ENCODE measurements at regions not wholly inside any gene's neighbourhood (a gene's known extent, or its start where the extent isn't known, plus 50 kb on each side); places are given as distances from the start of the nearest gene placed in this dataset.
"Not testable (repeated sequence)": the region's sequence is repeated elsewhere in the genome, so short reads cannot be mapped to it uniquely, and the experiment has no call there.

GRCh38 chr2:16745466-16745865 lies 79.8 kb upstream of the CYRIA start:
- DNase-seq: no peak

DNA sequence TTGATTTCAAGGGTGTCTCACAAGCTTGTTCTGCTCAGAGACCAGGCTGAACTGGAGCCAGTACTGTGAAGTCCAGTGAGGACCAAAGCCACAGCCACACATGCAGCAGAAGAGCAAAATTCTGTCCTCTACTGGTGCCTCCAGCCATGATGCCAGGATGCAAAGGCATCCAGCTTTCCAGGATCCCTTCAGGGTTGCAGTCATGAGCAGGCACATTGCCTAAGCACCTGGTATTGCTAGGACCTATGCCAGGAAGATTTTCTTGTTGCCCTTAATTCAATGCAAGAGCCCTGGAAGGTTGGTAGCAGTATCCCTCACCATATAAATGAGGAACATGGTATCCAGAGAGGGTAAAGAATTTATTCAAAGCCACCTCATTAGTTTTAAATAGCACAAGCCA lies 78.9 kb upstream of the CYRIA start:
- no peak for DNase-seq

DNA sequence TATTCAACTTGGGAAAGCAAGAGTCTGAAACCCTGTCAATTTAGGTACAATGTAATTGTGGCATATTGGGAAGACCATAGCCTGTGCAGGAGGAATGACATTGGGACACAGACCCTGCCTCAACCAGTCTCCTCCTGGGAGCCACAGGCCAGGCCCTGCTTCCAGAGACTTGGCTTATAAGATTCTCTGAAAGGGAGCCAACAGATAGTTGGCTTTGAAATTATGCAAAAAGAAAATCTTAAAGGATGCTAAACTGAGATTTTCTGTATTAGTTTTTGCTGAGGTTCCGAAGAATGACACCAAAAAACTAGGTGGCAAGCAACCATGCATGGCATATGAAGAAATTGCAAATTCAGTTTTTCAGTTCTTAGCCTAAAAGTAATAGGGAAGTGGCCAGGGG lies 76.4 kb upstream of the CYRIA start:
- no peak for DNase-seq

GRCh38 chr2:16741498-16741897 lies 75.9 kb upstream of the CYRIA start:
- DNase-seq: no peak

DNA sequence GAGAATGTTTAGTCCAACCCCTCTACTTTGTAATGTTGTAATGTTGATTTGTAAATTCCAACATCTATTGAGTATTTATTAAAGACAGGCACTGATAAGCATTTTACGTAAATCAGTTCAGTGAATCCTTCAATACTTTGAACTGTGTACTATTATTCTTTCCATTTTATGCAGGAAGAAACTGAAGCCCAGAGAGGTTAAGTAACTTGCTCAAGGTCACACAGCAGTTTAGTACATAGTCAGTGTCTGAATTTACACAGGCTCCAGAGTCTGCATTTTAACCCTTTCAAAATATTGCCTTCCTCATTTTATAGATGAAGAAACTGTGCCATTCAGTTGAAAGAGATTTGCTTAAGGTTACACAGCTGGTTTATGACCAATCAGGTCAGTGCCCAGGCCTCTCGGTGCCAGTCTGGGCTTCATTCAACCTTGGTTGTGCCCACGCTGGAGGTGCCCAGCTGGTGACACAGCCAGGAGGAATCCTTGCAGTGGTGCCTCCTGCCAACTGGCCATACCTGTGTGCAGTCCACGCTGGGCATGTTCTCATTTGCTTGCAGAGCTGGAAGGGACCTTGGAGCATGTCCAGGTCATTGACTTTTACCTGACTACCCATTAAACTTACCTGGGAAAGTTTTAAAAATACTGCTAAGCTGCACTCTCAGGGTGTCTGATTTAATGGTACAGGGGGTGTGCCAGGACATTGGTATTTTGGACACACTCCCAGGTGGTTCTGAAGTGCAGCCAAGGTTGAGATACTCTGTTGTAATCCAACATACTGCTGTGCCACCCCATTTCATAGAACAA lies 74.3 kb upstream of the CYRIA start:
- no peak for DNase-seq

GRCh38 chr2:16738361-16739225 lies 73.0 kb upstream of the CYRIA start:
- peak; percentile 33 for DNase-seq

GRCh38 chr2:16737812-16738211 lies 72.2 kb upstream of the CYRIA start:
- DNase-seq: no peak

GRCh38 chr2:16736633-16737032 lies 71.0 kb upstream of the CYRIA start:
- DNase-seq: no peak

DNA sequence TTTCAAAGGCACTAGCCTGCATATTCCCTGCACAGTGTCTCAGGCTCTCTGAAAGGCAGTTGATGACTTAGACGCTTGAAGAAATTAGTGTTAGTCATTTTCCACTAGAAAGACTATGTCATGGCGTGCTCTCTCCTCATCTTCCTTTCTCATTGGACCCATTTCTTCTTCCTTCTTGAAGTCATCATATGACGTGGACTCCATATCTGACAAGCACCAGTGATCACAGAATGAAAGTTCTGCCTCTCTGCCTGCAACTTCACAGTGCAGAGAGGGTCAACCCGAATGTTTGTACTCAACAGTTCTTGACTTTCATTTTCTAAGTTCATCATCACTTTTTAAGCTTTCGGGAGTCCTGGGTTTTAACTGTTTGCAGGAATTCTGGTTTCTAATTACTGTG lies 63.7 kb upstream of the CYRIA start:
- no peak for DNase-seq

- DNase-seq: no peak
These were observed 62.9 kb upstream of the CYRIA start for GRCh38 chr2:16728351-16729136.

GRCh38 chr2:16727849-16728248 lies 62.2 kb upstream of the CYRIA start:
- DNase-seq: not testable (repeated sequence)

DNA sequence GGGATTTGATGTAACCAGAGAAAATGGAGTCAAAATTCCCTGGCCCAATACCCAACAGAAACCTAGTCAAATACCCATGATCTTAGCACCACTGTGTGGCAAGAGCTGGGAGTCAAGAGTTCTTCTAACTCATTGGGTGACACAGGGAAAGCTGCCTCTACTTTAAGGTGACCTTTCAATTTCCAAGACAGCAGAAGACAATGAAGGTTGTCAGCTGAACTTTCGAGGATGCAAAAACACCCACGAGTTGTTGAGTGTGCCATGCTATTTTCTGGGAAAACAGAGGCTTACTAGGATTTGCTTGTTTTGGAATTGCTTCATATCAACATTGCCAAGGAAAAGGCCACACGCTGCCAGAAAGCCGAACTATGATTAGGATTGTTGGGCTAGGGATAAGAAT lies 61.6 kb upstream of the CYRIA start:
- no peak for DNase-seq

- no peak for DNase-seq
These were observed 60.9 kb upstream of the CYRIA start for GRCh38 chr2:16726577-16726976.

DNA sequence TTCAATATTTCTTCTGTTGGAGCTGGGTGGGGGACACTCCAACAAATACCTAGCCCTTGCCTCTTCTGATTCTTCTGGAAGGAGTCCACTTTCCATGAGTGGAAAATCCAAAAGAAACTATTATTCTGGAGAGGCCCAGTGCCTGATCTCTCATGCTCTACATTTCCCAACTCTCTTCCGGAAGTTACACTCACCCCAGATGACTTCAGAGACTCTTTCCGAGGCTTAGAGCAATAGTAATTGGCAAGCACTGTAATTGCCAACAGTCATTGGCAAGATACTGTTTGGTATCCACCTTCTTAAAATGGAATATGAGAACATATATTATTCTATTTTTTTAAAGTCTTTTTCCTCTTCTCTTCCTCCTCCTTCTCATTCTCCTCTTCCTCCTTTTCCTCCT lies 60.5 kb upstream of the CYRIA start:
- no peak for DNase-seq

DNA sequence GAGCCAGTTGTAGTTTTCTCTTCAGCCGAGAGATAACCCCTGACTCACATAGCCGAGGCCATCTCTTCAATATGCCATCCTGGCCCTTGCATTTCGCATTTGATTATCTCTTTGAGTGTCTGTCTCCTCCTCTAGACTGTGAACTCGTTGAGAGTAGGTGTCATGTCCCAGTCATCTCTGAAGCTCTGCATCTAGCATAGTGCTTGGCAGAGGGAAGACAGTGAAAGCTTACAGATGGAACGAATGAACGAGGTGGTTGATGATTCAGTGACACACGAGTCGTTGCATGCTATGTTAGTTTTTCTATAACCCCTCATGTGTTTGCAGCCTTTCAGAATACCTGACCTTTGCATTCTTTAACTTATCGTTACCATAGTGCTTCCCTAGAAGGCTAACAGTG lies 59.9 kb upstream of the CYRIA start:
- DNase-seq: no peak

DNA sequence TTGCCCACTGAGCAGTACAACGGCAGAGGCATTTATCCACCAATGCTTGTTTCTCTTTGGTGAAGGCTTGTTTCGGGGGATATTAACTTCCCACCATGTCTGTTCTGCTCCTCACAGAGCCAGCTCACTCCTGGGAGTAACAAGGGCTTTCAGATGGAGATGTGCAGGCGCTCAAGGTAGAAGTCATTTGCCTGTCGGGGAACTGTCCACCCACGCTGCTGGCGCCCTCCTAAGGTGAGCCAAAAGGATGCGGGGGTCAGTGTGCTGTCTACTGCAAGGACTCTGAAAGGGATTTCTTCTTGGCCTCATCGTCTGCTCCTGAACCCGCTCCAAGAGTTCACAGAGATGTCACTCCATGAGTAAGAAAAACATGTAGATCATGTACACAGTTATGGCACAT lies 57.0 kb upstream of the CYRIA start:
- DNase-seq: no peak

- no peak for DNase-seq
These were observed 56.5 kb upstream of the CYRIA start for GRCh38 chr2:16722126-16722525.

- not testable (repeated sequence) for DNase-seq
These were observed 55.9 kb upstream of the CYRIA start for GRCh38 chr2:16721529-16721928.

DNA sequence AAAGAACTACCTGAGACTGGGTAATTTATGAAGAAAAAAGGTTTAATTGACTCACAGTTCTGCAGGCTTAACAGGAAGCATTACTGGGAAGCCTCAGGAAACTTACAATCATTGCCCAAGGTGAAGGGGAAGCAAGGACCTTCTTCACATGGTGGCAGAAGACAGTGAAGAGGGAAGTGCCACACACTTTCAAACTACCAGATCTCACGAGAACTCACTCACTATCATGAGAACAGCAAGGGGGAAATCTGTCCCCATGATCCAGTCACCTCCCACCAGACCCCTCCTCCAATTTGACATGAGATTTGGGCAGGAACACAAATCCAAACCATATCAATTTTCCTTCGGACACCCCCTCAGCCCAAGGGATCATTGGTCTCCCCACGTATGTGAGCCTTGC lies 55.1 kb upstream of the CYRIA start:
- DNase-seq: not testable (repeated sequence)

DNA sequence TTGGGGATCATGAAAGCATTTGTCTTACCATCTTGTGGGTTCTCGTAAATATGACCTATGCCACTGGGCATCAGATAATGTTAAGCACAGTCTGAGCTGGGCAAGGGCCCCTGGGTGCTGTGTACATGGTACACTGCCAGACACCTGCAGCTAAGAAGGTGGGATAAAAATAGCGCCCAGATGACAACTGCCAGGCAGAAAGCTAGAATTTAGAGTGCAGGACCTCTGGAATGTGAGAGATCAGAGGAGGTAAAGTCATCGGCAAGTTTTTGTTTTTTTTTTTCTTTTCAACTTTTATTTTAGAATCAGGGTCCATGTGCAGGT lies 53.8 kb upstream of the CYRIA start:
- no peak for DNase-seq

GRCh38 chr2:16718576-16719484 lies 53.2 kb upstream of the CYRIA start:
- DNase-seq: peak; percentile 75

GRCh38 chr2:16717477-16717876 lies 51.8 kb upstream of the CYRIA start:
- peak; percentile 67 for DNase-seq

Data from hematopoietic multipotent progenitor cell treated with erythropoietin and hydrocortisone succinate and interleukin-3 and kit ligand, for 4 days (in vitro differentiated cells).